CMK (cell line): ENCODE measurements at regions not wholly inside any gene's neighbourhood (a gene's known extent, or its start where the extent isn't known, plus 50 kb on each side); places are given as distances from the start of the nearest gene placed in this dataset.

Source experiments
- DNase-seq: peaks from one replicate; pipeline ENCODE4 v3.0.0-alpha.2; 2010; ENCODE audit warnings: low read depth

DNA sequence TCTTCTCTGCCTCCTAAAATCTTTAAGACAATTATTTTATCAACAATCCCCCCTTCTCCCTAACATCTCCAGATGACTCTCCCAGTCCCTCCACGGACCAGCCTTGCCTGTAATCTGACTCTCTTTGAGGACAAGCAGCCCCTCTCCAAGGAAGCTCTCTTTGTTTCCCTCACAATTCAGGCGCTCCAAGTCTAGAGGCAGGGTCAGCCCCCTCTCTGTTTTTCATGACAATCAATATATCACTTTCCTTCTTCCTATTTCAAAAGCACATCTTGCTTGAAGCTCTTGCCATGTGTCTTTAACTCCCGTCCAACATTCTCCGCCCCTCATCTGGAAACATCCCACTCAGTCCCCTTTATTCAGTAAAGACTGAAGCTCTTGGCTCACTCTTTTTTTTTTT lies 393.4 kb upstream of the SULF2 start:
- DNase-seq, result no peak

DNA sequence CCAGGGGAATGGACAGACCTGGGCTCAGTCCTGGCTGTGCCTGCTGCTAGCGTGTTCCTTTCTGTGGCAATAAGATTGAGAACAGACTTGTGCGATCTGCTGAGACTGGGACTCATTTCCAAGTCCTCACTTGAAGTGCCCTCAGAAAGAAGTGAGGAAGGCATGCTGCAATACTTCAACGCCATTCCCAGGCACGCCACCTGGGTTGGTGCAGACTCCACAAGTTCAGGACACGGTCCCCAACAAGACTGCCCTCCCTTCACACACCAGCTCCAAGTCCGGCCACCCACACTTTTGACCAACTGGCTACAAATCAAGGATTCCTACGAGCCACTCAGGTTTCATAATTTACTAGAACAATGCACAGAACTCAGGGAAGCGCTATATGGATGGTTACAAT lies 391.8 kb upstream of the SULF2 start:
- no peak for DNase-seq

DNA sequence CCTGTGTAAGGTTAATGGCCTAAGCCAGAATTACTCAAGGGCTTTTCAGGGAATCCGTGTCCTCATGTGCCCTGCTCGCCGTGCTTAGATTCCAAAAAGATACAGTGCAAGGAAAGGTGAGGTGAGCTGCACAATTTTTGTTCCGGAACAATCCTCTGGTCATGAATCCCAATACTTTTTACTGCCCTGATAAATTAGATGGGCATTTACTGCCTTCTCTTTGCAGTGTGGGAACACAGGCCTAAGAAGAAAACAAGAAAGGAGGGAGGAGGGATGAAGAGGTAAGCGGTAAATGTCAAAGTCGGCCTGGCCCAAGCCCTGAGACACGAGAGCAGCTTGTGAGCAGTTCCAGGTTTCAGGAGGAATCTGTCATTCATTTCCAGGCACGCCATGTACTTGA lies 390.9 kb upstream of the SULF2 start:
- no peak for DNase-seq

DNA sequence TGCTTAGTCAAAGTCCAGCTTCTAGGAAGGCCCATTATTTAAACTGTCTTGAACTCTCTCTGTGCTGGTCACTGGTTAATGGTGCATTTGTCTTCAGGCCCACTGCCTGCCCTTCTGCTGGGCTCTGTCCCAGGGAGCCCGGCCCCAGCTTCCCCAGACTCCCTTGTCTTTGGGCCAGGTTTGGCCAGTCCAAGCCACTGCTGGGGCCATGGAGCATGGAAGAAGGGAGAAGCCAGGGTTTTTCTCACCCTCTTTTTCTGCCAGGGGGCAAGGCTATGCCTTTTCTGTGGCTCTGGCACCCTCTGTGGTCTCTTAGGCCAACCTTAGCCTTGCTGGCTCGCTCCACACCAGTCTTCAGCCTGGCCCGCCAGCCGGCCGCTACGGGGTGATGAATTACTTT lies 390.0 kb upstream of the SULF2 start:
- no peak for DNase-seq

DNA sequence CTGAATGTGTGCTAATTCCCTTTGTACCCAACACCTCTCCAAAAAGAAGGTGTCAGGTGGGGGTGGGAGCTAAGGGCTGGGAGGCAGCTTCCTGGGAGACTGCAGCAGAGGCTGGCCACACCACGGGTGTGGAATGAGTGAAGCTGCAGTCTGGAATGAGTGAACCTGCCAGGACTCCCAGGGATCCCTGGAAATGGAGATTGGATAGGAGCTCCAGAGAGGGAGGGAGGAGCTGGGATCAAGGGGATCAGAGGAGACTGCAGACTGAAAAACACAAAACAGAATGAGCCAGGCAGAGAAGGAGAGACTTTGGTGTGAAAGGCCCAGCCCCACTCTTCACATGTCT lies 387.0 kb upstream of the SULF2 start:
- no peak for DNase-seq

DNA sequence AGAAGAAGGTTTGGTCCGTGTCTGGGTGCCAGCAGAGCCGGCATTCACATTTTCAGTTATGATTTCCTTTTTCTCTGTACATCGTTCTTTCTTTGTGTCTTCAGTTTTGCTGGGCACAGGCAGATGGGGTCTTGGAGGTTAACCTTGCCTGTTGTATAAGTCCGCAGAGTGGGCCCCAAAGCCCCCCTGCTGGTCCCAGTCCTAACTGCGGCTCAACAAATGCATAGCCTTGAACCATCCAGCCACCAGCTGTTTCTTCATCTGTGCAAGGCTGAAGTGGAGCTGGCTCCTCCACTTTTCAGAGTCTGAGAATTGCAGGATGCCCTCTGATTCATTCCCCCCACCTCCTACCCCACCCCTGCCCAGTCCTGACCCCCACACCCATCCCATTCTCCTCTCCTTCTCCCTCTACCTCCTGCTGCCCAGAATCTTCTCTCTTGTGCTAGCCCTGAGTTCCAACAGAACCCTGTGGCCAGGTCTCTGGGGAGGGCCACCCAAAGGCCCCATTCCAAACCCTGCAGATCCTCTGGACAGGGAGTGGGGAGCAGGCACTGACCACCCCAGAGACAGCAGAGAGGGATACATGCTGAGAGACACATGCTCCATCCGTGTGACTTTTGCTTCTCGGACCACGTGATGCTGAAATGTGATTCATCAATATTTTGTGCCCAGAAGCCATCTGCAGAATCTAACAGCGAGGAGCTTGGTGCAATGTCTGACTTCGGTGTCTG lies 386.5 kb upstream of the SULF2 start:
- no peak for DNase-seq

DNA sequence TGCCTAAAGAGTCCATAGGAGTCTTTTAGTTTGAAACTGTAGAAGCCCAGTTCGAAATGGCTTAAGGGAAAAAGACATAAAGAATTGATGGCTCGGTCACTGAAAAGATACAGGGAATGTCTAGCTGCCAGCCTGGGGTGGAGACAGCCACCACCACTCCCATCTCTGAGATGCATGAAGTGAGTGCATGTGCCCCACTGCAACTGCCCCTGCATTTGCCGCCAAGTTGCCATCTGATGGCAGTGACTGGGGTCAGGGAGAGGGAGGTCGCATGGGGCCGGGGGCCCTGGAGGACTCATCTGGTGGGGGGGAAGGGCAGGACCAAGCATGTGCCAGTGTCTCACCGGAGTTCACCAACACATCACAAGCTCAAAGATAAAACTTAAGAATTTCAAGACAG lies 385.8 kb upstream of the SULF2 start:
- no peak for DNase-seq

DNA sequence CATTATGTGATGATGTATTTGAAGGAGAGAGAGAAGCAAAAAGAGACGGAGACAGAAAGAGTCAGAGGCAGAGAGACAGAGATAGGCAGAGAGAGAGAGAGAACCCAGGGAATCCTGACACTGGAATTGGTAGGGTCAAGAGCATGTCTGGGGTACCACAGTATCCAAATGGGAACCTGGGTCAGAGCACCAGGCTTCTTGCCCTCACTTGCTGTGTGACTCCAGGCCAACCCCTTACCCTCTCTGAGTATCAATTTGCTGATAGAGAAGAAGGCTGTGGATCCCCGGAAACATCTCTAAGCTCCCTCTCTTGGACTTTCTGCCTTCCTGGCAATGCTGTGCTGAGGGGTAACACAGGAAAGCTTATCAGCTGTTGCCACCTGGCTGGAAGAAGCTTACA lies 385.3 kb upstream of the SULF2 start:
- no peak for DNase-seq

DNA sequence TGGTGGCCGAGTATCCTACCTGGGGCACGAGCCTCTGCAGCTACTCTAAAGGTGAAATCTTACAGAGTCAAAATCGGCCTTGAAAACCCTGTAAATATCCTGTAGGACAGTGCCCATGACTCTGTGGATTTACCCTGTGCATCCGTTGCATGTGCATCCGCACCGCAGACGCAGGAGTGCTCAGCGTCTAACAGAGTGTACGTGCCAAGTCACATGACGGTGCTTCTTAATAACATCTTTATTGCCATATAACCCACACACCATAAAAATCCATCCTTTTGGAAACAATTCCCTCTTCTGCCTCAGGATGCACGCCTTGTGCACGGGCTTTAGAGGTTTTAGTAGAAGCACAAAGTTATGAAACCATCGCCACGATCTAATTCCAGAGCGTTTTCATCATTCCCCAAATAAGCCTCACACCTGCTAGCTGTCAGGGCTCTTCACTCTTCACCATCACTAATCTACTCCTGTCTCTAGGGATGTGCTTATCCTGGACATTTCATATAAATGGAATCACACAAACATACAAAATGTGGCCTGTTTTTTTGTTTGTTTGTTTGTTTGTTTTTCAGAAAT lies 384.5 kb upstream of the SULF2 start:
- DNase-seq, result no peak

DNA sequence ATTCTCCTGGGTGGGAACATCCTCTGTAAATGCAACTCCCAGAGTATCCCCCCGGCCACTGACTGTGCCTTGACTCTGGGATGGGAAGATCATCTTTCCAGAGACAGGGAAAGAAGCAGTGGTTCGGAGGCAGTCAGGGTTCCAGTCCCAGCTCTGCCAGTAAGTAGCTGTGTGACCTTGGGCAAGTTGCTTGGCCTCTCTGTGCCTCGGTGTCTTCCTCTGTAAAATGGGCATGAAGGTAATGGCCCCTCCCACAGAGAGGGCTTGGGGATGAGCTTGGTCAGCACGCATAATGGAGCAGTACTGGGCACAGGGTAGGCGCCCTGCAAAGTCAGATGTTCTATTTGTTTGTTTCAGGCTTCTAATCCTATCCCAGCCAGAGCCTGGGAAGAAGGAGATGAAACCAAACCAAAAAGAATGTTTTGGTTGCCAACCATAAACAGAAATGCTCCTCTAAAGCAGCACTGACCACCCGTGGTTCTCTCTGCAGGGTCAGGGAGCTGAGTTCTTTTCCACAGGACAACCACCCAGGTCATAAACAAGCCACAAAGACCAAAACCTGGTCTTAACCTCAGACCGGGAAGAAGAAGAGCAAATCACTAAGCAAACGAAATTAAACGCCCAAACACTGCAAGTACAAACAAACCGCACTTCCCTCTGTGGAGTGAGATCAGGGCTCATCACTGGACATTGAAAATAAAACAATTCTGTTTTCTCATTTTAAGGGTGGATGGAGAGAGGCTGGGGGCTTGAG lies 381.0 kb upstream of the SULF2 start:
- no peak for DNase-seq

DNA sequence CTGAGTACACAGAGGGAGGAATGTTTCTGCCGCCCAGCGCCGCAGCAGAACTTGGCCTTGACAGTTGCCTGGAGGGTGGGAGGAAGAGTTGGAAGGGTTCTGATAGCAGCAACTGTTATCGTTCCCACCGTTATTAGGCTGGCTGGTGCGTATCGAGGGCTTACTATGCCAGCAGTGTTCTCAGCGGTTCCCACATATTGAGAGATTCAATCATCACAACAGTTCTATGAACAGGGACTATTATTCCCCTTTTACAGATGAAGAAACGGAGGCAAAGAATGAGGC lies 380.1 kb upstream of the SULF2 start:
- DNase-seq, result no peak

DNA sequence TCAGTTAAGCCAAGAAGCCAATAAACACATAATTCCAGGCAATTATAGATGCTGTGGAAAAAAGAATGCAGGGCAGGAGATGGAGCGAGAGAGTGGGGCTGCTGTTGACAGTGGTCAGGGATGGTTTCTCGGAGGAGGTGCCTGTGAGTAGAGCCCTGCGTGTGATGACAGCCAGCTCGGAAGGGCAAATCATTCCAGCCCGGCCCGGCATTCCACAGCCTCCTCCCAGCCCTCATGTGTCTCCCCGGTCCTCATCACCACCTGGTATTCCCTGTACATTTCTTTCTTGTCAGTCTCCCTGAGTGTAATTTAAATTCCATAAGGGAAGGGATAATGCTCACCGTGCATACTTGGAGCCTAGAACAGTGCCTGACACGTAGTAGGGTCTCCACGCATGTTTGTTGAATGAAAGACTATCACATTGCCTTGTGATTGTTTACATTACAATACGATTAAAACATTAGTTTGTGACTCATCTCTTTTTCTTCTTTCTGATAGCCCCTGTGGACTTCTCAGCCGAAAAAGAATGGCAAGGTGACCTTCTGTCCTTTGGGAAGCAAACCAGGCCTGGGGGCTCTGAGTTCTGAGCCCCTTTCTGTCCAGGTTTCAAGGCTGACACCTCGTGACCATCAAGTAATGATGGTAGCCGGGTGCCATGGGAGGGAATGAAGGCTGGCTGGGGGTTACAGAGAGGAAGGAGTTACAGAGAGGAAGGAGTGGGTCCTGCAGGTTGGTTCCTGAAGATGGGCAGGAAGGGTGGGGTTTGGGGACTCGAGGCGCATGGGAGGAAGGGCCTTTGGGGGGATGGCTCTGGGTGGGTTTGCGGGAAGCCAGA lies 379.5 kb upstream of the SULF2 start:
- DNase-seq, result no peak

DNA sequence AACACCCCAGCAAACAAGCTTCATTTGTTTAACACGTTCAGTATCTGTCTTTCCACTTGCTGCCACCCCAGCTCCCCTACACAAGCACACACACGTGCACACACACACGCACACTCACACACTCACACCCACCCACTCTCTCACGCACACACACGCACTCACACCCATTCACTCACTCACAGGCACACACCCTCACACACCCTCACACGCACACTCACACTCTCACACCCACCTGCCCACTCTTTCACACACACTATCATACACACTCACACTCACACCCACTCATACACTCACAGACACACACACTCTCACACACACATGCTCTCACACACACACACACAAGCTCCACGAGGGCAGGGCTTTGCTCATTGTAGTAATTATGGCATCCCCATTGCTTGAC lies 378.8 kb upstream of the SULF2 start:
- DNase-seq, result no peak

DNA sequence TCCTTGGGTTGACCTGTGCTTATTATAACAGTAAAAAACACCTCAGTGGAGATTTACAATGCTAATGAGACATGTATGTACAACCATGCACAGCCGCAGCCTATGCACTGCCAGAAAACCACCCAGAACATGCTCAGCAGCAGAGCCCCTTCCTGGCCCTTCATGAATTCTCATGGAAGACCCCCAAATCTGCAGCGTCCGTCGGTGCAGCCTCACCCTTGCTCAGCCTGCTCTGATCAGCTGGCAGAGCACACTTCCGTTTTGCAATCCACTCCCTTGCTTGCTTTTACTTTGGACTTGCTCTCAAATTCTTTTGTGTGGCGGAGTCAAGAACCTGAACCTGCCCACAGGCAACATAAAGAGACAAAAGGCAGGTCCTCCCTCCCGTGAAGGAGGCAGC lies 378.2 kb upstream of the SULF2 start:
- DNase-seq, result no peak

DNA sequence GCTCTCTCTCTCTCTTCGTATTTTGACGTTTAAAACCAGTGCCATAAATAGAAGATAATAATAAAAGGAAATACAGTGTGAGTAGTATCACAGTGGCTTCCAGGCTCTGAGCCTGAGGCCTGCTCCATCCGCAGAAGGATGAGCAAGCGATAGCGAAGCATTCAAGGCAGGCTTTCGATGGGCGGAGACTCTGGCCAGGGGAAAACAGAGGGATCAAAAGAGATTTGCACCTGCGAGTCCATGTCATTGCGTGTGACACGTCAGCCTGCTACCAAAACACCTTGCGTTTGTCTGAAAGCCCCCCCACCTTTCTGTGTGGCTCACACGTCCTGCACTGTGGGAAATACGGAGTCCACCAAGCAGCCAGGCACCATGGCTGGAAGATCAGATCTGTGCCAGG lies 377.3 kb upstream of the SULF2 start:
- no peak for DNase-seq

DNA sequence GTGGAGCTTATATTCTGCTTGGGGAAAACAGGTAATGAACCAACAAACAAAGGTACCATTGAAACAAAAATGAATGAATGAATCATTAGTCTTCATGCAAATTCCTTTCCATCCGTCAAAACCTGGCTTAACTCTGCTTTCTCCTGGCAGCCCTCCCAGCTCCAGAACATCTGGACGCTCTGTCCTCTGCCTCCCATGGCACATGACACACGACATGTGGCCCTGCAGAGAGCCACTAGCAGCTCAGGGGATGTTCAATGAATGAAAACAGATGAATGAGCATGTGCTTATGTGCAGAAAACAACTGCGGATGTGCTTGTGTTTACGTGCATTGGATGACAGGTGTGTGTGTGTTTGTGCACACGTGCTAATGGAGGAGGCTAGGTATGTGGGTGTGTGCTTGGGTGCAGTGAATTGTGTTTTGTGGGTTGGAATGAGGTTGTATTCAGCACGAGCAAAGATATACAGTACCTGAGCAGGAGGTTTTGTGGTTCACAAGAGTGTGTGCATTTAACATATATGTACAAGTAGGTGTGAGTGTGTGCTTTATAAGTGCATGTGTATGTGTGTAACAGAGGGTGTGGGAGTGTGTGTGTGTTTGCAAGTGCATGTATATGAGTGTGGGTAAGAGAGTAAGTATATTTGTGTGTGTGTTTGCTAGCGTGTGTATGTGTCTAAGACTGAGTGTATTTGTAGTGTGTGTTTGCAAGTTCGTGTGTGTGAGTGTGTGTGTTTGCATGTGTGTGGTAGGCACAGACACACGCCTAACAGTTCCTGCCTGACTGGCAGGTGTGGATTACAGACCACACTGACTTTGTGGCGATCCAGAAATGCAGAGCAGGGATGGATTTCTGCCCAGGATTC lies 374.1 kb upstream of the SULF2 start:
- no peak for DNase-seq

DNA sequence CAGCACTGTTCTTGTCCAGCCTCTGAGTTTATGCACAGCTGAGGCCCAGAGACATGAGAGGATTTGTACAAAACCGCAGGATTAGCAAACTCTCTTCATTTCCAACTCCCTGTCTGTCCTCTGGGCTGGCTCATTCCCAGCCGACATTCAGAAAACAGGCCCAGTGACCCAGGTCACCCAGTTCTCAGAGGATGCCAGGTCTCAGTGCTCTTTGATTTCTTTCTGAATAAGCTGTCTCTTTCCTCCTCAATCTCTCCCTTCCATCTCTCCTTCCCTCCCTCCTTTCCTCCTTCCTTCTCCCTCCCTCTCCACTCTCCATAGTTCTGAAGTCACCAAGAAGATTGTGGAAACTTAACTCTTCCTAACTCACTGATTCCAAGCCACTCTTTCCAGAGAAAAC lies 372.7 kb upstream of the SULF2 start:
- DNase-seq, result no peak

DNA sequence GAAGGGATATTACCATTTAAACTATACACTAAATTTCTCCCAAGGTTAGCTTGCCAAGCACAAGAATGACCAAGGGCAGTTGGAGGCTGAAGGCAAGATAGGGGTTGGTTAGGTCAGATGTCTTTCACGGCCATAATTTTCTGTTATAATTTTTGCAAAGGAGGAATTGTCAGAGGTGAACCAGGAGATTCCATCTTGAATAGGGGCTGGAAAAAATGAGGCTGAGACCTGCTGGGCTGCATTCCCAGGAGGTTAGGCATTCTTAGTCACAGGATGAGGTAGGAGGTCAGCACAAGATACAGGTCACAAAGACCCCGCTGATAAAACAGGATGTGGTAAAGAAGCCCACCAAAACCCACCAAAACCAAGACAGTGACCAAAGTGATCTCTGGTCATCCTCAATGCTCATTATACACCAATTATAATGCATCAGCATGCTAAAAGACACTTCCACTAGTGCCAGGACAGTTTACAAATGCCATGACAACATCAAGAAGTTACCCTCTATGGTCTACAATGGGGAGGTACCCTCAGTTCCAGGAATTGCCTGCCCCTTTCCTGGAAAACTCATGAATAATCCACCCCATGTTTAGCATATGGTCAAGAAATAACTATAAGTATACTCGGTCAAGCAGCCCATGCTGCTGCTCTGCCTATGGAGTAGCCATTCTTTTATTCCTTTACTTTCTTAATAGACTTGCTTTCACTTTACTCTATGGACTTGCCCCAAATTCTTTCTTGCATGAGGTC lies 371.8 kb upstream of the SULF2 start:
- DNase-seq, result no peak

DNA sequence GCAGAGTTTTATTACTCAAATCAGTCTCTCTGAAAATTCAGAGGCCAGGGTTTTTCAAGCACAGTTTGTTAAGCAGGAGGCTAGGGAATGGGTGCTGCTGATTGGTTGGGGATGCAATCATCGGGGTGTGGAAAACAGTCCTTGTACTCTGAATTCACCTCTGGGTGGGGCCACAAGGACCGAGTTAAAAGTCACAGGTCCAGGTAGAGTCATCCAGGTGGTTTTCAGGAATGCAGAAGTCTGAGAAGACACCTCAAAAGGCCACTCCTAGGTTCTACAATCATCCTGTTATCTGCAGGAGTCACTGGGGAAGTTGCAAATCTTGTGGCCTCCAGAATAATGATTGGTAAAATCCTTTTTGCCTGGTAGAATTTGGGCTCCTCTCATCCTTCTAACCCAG lies 371.2 kb upstream of the SULF2 start:
- no peak for DNase-seq

DNA sequence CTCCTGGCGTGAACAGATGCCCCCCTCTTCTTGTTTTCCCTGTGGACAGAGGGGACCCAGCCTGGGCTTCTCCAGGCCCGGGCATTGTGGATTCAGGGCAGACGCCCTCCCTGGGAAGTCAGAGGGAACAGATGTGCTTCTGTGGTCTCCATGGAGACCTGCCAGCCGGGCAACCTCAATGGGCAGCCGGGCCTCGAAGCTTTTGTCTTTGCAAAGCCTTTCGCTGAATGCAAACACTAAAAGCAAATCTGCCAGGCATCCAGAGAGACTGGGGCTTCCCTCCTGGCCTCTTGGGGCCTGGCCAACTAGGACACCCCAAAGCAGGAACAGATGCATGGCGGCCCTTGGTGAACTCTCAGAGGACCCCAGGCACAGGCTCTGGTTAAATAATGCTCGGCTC lies 370.0 kb upstream of the SULF2 start:
- no peak for DNase-seq

DNA sequence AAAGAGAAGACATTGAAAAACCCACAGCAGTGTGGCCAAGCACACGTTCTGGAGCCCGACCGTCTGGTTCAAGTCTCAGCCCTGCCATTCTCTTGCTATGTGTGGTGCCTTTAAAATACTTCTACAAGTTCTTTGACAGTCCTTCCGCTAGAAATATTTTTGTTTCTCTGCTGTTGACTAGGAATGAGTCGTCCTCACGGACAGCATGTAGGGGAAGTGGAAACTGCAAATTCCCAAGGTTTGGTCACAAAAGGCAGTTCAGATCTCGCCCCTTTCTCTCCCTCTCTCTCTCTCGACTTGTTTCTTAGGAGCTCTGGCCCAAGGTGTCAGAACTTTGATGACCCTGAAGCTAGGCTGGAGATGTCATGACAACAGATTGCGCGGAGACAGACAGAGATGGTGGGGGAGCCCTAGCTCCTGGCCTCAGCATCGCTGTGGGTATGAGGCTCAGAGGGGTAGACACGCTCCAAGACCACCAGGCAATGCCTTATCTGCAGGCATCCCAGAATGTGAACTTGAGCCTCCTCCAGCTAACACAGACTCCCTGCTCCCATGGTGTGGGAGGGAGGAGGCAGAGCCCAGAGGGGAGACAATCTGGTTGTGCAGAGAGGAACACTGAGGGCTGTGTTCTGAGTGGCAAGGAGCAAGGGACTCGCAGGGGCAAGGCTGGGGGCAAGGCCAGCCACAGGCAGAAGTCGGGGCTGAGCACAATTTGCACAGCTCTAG lies 368.9 kb upstream of the SULF2 start:
- DNase-seq, result no peak
